ENCODE measurements at regions not wholly inside any gene's neighbourhood (a gene's known extent, or its start where the extent isn't known, plus 50 kb on each side); places are given as distances from the start of the nearest gene placed in this dataset.

DNA sequence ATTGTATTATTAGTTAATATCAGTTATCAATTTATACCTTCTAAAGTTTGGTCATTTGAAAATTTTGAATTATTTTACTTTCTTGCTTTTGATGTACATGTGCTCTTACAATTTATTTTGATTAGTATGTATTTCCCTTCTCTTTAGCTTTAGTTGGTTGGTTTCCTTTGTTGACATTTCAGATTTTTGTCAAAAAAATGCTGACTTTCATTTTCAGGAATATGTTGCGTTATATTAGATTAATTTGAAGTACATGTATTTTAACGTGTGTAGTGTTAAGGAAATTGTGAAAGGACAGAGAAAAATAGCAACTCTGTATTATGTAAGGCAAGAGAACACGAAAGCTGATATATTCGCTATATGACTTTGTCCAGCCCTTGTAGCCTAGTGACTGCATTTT is 342.9 kb upstream of the SLITRK6 start:
- ChIA-PET POLR2A (ENCODE audit: low non-redundant PET) (no interaction called here), CTCF (no interaction called here)
- no peak overlapping the region for H3K4me3 ChIP-seq (ENCODE audit: low read depth, low read length, poor library complexity, severe bottlenecking)
- no peaks in the 10 kb centered on the region for H3K27me3 ChIP-seq (replicated peaks; ENCODE audit: insufficient read depth, low read depth, low read length, poor library complexity)
- H3K27ac ChIP-seq (ENCODE audit: low read depth, low read length, poor library complexity, severe bottlenecking), result no peak overlapping the region
- TF ChIP-seq, protein P1, sequence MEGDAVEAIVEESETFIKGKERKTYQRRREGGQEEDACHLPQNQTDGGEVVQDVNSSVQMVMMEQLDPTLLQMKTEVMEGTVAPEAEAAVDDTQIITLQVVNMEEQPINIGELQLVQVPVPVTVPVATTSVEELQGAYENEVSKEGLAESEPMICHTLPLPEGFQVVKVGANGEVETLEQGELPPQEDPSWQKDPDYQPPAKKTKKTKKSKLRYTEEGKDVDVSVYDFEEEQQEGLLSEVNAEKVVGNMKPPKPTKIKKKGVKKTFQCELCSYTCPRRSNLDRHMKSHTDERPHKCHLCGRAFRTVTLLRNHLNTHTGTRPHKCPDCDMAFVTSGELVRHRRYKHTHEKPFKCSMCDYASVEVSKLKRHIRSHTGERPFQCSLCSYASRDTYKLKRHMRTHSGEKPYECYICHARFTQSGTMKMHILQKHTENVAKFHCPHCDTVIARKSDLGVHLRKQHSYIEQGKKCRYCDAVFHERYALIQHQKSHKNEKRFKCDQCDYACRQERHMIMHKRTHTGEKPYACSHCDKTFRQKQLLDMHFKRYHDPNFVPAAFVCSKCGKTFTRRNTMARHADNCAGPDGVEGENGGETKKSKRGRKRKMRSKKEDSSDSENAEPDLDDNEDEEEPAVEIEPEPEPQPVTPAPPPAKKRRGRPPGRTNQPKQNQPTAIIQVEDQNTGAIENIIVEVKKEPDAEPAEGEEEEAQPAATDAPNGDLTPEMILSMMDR (conservative IDR thresholded peaks at IDR 0.05; ENCODE audit: low read depth, low read length), result no peak
- TF ChIP-seq EZH2 (IDR thresholded peaks at IDR 0.05; ENCODE audit: borderline replicate concordance, low read depth, low read length, poor library complexity, severe bottlenecking), result no peak
- H3K9me3 ChIP-seq (ENCODE audit: low read depth, low read length, poor library complexity, severe bottlenecking), result no peaks in the 10 kb centered on the region
- no peaks in the 10 kb centered on the region for H3K36me3 ChIP-seq (ENCODE audit: insufficient read depth, low read length, poor library complexity, severe bottlenecking)
- intact Hi-C loops (cut with micrococcal nuclease; ENCODE audit: unreplicated experiment), result no loop called here
- DNase-seq (ENCODE audit: low spot score), result no peak
- H3K4me1 ChIP-seq (ENCODE audit: insufficient read depth, low read length, poor library complexity, severe bottlenecking), result no peaks in the 10 kb centered on the region
- no TSS peak for BruUV-seq (replicated peaks)

DNA sequence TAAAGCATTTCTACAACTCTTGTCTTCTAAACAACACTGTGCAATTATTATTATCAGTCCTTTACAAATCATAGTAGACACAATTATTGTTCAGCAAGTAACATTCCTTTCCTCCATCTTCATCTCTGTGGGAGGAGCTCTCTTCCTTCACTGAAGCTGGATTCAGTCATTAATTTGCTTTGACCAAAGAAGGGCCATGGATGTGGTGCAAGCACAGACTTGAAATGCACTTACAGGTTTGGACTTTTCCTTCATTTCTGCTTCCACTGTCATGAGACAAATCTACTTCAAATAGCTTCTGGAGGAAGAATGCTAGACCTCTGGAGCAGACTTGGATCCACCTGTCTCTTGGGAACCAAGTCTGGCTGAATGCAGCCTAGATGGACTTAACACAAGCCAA is 336.6 kb upstream of the SLITRK6 start:
- no peak for DNase-seq (ENCODE audit: low spot score)
- POLR2A ChIA-PET (ENCODE audit: low non-redundant PET), result no interaction called here

DNA sequence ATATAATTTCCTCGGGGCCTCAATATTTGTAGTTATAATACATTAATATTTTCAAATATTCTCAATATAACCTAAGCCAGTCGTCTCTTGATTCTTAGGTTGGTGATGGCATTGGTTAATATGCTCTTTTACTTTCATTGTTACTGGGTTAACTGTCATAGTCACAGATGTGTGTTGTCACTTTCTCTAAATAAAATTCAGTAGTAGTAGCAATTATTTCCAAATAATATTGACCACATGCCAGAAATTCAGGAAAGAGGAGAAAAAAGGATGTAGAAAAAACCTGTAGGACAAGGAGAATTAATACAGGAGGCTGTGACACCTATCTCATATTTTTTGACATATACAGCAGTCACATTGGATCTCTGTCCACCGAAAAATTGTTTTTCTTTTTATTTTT is 322.7 kb upstream of the SLITRK6 start:
- Histone ChIP-seq H3K4me3 (ENCODE audit: low read depth, low read length, poor library complexity, severe bottlenecking) (no peak overlapping the region), H3K36me3 (ENCODE audit: insufficient read depth, low read length, poor library complexity, severe bottlenecking) (no peaks in the 10 kb centered on the region), H3K27ac (ENCODE audit: low read depth, low read length, poor library complexity, severe bottlenecking) (no peak overlapping the region), H3K9me3 (ENCODE audit: low read depth, low read length, poor library complexity, severe bottlenecking) (no peaks in the 10 kb centered on the region), H3K4me1 (ENCODE audit: insufficient read depth, low read length, poor library complexity, severe bottlenecking) (no peaks in the 10 kb centered on the region), H3K27me3 (replicated peaks; ENCODE audit: insufficient read depth, low read depth, low read length, poor library complexity) (no peaks in the 10 kb centered on the region)
- CTCF ChIA-PET, result no interaction called here
- no TSS peak for BruUV-seq (replicated peaks)
- intact Hi-C loops (cut with micrococcal nuclease; ENCODE audit: unreplicated experiment), result no loop called here
- TF ChIP-seq, protein P1 (conservative IDR thresholded peaks at IDR 0.05; ENCODE audit: low read depth, low read length), result no peak
- TF ChIP-seq EZH2 (IDR thresholded peaks at IDR 0.05; ENCODE audit: borderline replicate concordance, low read depth, low read length, poor library complexity, severe bottlenecking), result no peak
- POLR2A ChIA-PET (ENCODE audit: low non-redundant PET), result no interaction called here
- no peak for DNase-seq (ENCODE audit: low spot score)

More for the DNA sequence above, 336.6 kb upstream of the SLITRK6 start:
- CTCF ChIA-PET, result no interaction called here
- no peaks in the 10 kb centered on the region for H3K27me3 ChIP-seq (replicated peaks; ENCODE audit: insufficient read depth, low read depth, low read length, poor library complexity)
- no peaks in the 10 kb centered on the region for H3K9me3 ChIP-seq (ENCODE audit: low read depth, low read length, poor library complexity, severe bottlenecking)
- no TSS peak for BruUV-seq (replicated peaks)
- no peak overlapping the region for H3K27ac ChIP-seq (ENCODE audit: low read depth, low read length, poor library complexity, severe bottlenecking)
- H3K4me3 ChIP-seq (ENCODE audit: low read depth, low read length, poor library complexity, severe bottlenecking), result no peak overlapping the region
- intact Hi-C loops (cut with micrococcal nuclease; ENCODE audit: unreplicated experiment), result no loop called here
- H3K36me3 ChIP-seq (ENCODE audit: insufficient read depth, low read length, poor library complexity, severe bottlenecking), result no peaks in the 10 kb centered on the region
- H3K4me1 ChIP-seq (ENCODE audit: insufficient read depth, low read length, poor library complexity, severe bottlenecking), result no peaks in the 10 kb centered on the region
- TF ChIP-seq, protein P1 (conservative IDR thresholded peaks at IDR 0.05; ENCODE audit: low read depth, low read length), result no peak
- TF ChIP-seq EZH2 (IDR thresholded peaks at IDR 0.05; ENCODE audit: borderline replicate concordance, low read depth, low read length, poor library complexity, severe bottlenecking), result no peak

Measured in A673 (cell line).